Mucosa of rectum (tissue), 2 donors: ENCODE measurements at regions not wholly inside any gene's neighbourhood (a gene's known extent, or its start where the extent isn't known, plus 50 kb on each side); places are given as distances from the start of the nearest gene placed in this dataset.

Experiments used
- H3K27ac ChIP-seq, 2 donors: one replicate each; pipeline ENCODE4 v1.7.0; 2013; ENCODE audit warnings: inconsistent platforms in 2 of 2, low read depth in 2 of 2, low read length in 2 of 2
- H3K27me3 ChIP-seq, 2 donors: one replicate each; pipeline ENCODE4 v1.7.0; 2013; ENCODE audit warnings: low read length in 2 of 2; ENCODE audit not compliant: control insufficient read depth in 2 of 2, insufficient read depth in 2 of 2
- H3K36me3 ChIP-seq, 2 donors: one replicate each; pipeline ENCODE4 v1.7.0; 2013; ENCODE audit warnings: low read length in 2 of 2; ENCODE audit not compliant: control insufficient read depth in 2 of 2, insufficient read depth in 2 of 2
- H3K4me1 ChIP-seq, 2 donors: one replicate each; pipeline ENCODE4 v1.7.0; 2013; ENCODE audit warnings: low read length in 2 of 2, mild to moderate bottlenecking in 1 of 2; ENCODE audit not compliant: control insufficient read depth in 2 of 2, insufficient read depth in 2 of 2
- H3K4me3 ChIP-seq, 2 donors: one replicate each; pipeline ENCODE4 v1.7.0; 2013; ENCODE audit warnings: low read length in 2 of 2
- H3K9ac ChIP-seq, 2 donors: one replicate each; pipeline ENCODE4 v1.7.0; 2013; ENCODE audit warnings: low read length in 2 of 2, low read depth in 1 of 2, mild to moderate bottlenecking in 1 of 2
- H3K9me3 ChIP-seq, 2 donors: one replicate each; pipeline ENCODE4 v1.7.0; 2013; ENCODE audit warnings: low read length in 2 of 2; ENCODE audit not compliant: control insufficient read depth in 2 of 2
- donor health status: healthy.
- donor health status: Normal muscosa, but diverticular disease.

DNA sequence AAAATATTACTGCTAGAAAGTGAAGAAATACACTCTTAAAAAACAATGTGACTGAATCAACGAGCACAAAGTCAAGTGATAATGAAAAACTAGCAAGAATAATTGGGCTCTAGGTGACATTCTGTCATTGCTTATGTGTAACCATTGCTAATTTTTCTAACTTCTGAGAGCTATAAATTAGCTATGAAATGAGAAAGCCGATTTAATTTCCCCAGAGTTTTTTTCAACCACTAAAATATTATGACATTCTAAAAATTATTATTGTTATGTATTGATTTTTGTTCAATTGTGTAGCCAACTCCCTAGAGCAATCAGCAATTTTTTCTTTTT, 458.6 kb upstream of the ATXN8OS start:
- Histone ChIP-seq H3K9me3 (no peaks in the 10 kb centered on the region), H3K27me3 (no peaks in the 10 kb centered on the region), H3K36me3 (no peaks in the 10 kb centered on the region), H3K9ac (no peak overlapping the region), H3K27ac (no peak overlapping the region), H3K4me3 (no peak overlapping the region), H3K4me1 (no peaks in the 10 kb centered on the region)

DNA sequence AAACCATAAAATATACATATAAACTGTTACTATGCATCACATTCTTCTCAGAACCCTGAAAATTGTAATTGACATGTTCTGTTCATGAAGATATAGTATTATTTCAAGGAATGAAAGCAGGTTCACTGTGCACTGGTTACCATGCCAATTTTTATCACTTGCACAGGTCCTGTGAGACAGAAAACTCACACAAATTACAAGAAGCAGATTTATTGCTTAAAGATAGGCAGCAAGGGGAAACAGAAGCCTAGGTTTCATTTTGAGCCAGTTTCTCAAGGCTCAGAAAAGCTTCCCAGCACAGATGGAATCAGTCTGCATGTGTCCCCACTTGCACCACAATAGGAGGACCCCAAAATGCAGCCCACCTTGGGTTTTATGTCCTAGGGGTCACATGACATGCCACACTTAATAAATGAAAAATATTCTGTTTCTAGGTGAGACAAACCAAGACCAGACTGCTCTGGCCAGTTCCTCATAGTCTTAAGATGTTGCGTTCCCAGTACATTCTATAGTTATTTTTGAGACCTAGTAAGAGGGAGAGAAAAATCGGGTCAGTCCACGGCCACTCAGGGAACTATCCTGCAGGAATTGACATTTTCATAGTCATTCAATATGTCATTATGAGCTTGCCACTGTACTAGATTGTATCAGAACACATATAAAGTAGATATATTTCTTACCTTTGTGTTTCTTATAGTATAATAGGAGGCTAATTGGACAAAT, 459.1 kb upstream of the ATXN8OS start:
- H3K27ac ChIP-seq: no peak overlapping the region

DNA sequence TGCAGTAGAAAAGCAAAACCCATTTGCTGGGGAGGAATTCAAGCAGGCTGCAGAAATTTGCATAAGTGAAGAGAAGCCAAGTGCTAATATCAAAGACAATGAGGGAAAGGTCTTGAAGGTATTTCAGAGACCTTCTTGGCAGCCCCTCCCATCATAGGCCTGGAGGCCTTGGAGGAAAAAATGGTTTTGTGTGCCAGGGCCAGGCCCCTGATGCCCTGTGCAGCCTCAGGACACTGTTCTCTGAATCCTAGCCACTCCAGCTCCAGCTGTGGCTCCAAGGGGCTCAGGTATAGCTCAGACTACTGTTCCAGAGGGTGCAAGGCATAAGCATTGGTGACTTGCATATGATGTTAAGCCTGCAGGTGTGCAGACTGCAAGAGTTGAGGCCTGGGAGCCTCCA, 463.2 kb upstream of the ATXN8OS start:
- Histone ChIP-seq H3K27ac (no peak overlapping the region), H3K9me3 (no peaks in the 10 kb centered on the region), H3K27me3 (no peaks in the 10 kb centered on the region), H3K9ac (no peak overlapping the region), H3K4me1 (no peaks in the 10 kb centered on the region), H3K4me3 (no peak overlapping the region), H3K36me3 (no peaks in the 10 kb centered on the region)

More for the DNA sequence above, 459.1 kb upstream of the ATXN8OS start:
- Histone ChIP-seq H3K9me3 (no peaks in the 10 kb centered on the region), H3K4me1 (no peaks in the 10 kb centered on the region), H3K27me3 (no peaks in the 10 kb centered on the region), H3K36me3 (no peaks in the 10 kb centered on the region), H3K4me3 (no peak overlapping the region), H3K9ac (no peak overlapping the region)

DNA sequence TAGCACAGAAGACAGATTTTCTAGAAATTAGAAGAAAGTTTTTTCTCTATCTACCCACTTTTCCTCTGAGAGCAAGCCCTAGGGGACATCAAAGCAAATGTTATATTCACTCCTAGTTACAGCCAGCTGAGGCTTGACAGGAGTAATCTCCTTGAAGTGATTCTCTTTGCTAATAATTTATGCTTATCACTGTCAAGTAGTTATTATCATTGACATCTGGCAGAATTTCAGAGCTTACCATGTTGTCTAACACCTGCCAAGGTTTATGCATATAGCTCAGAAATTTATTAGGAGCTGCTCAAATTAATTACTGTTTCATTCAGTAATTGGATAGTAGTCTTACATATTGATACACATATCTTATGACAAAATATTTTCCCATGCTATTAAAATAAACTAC, 465.9 kb upstream of the ATXN8OS start:
- Histone ChIP-seq H3K4me1 (no peaks in the 10 kb centered on the region), H3K9me3 (no peaks in the 10 kb centered on the region), H3K27me3 (no peaks in the 10 kb centered on the region), H3K27ac (no peak overlapping the region), H3K4me3 (no peak overlapping the region), H3K9ac (no peak overlapping the region), H3K36me3 (no peaks in the 10 kb centered on the region)

DNA sequence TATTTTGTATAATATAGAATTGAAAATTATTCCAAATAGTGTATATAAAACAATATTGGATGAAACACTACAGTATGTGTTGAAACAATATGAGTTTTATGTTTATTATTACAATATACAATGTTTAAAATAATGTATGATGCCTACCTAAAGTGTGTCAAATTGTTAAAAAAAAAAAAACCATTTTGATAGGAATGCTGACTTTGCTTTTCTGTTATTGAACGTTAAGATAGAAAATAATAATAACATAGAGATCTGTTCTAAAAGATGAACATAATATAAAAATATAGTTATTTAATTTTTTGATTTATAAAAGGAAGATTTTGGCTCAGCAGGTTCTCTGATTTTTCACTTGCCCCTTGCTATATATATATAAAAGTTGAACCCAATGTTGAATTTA, 474.6 kb upstream of the ATXN8OS start:
- H3K27ac ChIP-seq: no peak overlapping the region
- H3K9me3 ChIP-seq: no peaks in the 10 kb centered on the region
- H3K4me1 ChIP-seq: no peaks in the 10 kb centered on the region
- no peak overlapping the region for H3K9ac ChIP-seq
- no peaks in the 10 kb centered on the region for H3K36me3 ChIP-seq
- H3K27me3 ChIP-seq: no peaks in the 10 kb centered on the region
- H3K4me3 ChIP-seq: no peak overlapping the region

DNA sequence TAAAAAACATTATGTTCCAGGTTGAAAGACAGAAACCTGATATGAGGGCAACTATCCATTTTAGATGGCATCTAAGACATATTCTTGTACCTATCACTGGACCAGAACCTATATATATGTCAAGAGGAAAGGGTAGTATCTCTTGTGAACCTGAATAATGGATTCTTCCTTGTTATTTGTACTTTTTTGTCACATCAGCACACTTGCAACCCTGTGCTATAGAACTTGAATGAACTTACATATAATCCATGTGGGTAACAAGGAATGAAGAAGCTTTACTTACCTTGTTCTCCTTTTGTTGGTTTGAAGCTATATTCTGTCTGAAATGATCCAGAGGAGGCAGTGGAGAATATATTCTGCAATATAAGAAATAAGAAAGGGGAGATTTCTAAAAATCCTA, 483.7 kb upstream of the ATXN8OS start:
- Histone ChIP-seq H3K4me1 (no peaks in the 10 kb centered on the region), H3K4me3 (no peak overlapping the region), H3K36me3 (no peaks in the 10 kb centered on the region), H3K9me3 (no peaks in the 10 kb centered on the region), H3K27ac (no peak overlapping the region), H3K9ac (no peak overlapping the region), H3K27me3 (no peaks in the 10 kb centered on the region)

DNA sequence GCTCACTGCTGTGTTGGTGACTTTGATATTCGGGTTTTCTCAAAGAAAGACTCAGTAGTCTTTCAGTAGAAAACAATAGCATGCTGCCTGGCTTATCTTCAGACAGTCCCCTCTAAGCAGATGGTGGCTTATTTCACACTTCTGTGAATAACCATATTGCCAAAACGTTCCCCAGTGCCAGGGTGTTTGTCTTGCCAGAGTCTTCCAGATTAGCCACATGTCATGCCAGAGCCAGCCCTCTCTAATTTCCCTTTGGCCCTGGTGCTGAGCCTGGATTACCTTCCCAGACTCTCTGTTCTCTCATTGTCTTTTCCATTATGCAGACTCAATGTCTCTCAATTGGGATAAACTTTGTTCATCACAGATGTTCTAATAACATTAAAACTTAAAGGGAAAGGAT, 488.0 kb upstream of the ATXN8OS start:
- H3K4me1 ChIP-seq: no peaks in the 10 kb centered on the region
- H3K9ac ChIP-seq: no peak overlapping the region
- no peaks in the 10 kb centered on the region for H3K9me3 ChIP-seq
- H3K27me3 ChIP-seq: no peaks in the 10 kb centered on the region
- no peak overlapping the region for H3K4me3 ChIP-seq
- no peaks in the 10 kb centered on the region for H3K36me3 ChIP-seq
- no peak overlapping the region for H3K27ac ChIP-seq

DNA sequence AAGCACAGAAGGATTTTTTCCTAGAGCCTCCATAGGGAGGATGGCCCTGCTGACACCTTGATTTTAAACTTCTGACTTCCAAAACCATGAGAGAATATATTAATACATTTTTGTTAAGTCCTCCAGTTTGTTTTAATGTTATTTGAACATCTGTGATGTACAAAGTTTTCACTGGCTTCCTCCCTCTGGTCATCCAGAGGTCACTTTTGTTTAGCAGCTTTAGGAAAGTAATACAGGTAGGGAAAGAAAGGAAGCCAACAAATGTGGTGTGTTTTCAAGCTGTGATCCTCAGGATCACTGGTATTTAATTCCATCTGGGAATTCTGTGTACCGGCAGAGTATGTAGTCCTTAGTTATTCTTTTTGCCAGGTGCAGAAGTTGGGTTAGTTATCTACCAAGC, 488.8 kb upstream of the ATXN8OS start:
- H3K4me3 ChIP-seq: no peak overlapping the region
- H3K4me1 ChIP-seq: no peaks in the 10 kb centered on the region
- H3K36me3 ChIP-seq: no peaks in the 10 kb centered on the region
- no peaks in the 10 kb centered on the region for H3K9me3 ChIP-seq
- no peaks in the 10 kb centered on the region for H3K27me3 ChIP-seq
- no peak overlapping the region for H3K9ac ChIP-seq
- H3K27ac ChIP-seq: no peak overlapping the region

DNA sequence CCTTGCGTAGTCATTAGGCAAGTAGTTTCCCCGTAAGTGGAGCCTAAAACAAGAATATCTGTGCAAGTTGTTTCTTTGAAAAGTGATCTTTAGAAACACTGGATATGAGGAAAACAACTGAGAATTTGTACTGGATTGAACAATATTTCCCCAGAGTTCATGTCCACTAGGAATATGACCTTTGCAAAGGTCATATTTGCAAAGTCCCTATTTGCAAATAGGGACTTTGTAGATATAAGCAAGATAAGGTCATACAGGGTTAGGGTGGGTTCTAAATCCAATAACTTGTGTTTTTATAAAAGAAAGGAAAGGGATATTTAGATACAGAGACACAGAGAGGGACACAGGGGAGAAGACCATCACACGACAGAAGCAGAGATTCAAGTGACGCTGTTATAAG, 489.2 kb upstream of the ATXN8OS start:
- Histone ChIP-seq H3K9ac (no peak overlapping the region), H3K9me3 (no peaks in the 10 kb centered on the region), H3K36me3 (no peaks in the 10 kb centered on the region), H3K4me1 (no peaks in the 10 kb centered on the region), H3K27ac (no peak overlapping the region), H3K27me3 (no peaks in the 10 kb centered on the region), H3K4me3 (no peak overlapping the region)

DNA sequence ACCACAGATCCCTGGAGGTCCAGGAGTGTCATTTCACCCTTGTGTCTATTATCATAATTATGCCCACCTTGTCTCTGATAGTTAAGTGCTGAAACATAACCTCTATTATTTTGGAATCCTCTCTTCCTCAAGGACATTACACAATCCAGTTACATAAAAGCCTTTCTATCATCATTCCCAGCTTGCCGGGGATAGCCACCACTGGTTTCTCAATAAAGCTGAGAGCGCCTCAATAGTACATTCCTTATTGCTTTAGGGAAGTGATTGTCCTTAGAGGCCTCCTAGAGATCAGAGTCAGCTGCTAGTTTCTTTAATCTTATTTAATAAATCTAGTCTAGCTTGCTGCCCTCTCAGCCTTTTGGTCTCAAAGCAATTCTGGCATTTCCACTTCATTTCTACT, 490.0 kb upstream of the ATXN8OS start:
- no peaks in the 10 kb centered on the region for H3K27me3 ChIP-seq
- H3K9ac ChIP-seq: no peak overlapping the region
- H3K4me3 ChIP-seq: no peak overlapping the region
- H3K4me1 ChIP-seq: no peaks in the 10 kb centered on the region
- no peak overlapping the region for H3K27ac ChIP-seq
- H3K9me3 ChIP-seq: no peaks in the 10 kb centered on the region
- no peaks in the 10 kb centered on the region for H3K36me3 ChIP-seq

DNA sequence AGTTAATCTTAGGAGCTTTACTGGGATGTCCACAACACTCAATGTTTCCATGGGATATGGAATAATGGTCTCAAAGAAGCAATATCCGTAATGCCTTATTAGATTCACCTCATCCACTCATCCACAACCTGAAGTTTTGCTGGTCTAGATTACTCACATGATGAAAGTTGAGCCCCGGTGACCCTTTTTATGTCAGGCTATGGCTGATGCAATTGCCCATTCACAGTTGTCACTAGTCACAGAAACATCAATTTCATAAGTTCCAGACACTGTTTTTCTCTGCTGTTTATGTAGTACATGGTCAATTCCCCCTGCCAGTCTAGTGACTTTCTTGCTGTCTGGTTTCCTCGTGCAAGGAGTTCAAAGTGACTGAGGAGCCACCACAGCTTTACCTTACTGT, 491.2 kb upstream of the ATXN8OS start:
- no peak overlapping the region for H3K4me3 ChIP-seq
- no peaks in the 10 kb centered on the region for H3K9me3 ChIP-seq
- no peaks in the 10 kb centered on the region for H3K4me1 ChIP-seq
- no peaks in the 10 kb centered on the region for H3K27me3 ChIP-seq
- no peaks in the 10 kb centered on the region for H3K36me3 ChIP-seq
- H3K27ac ChIP-seq: no peak overlapping the region
- H3K9ac ChIP-seq: no peak overlapping the region
